K562 (cell line): ENCODE measurements at regions not wholly inside any gene's neighbourhood (a gene's known extent, or its start where the extent isn't known, plus 50 kb on each side); places are given as distances from the start of the nearest gene placed in this dataset.

Source experiments
- ARNT ChIP-seq, 2 experiments: fragments of 450-650 bp; IDR thresholded peaks; 2 replicates each; pipeline ENCODE4 v1.6.1; 2016; ENCODE audit warnings: mild to moderate bottlenecking in 1 of 2
- CBX3 ChIP-seq, 2 experiments: IDR thresholded peaks; 1 replicate in 1 of 2; 2 replicates in 1 of 2; pipeline ENCODE4 v1.6.1; 2012; ENCODE audit warnings: inconsistent platforms in 2 of 2, low read length in 2 of 2, borderline replicate concordance in 1 of 2, control low read depth in 1 of 2
- EHMT2 ChIP-seq: fragments of 450-650 bp; IDR thresholded peaks from 2 replicates; pipeline ENCODE4 v1.6.1; 2018; ENCODE audit warnings: antibody characterized with exemption
- FUS ChIP-seq: fragments of 200-400 bp; formaldehyde crosslinking; optimal IDR thresholded peaks from 2 replicates; pipeline ENCODE3; 2017; ENCODE audit warnings: low read depth, low read length
- HMBOX1 ChIP-seq: sonication (generic); IDR thresholded peaks from 2 replicates; pipeline ENCODE4 v1.6.1; 2016
- HNRNPL ChIP-seq: fragments of 200-400 bp; formaldehyde crosslinking; IDR thresholded peaks from 2 replicates; pipeline ENCODE4 v1.6.1; 2017; ENCODE audit warnings: low read depth, mild to moderate bottlenecking, low read length
- IRF1 ChIP-seq: sonication (generic); formaldehyde crosslinking; IDR thresholded peaks from 2 replicates; pipeline ENCODE4 v1.8.0; 2022; ENCODE audit warnings: missing genetic modification reagents, mild to moderate bottlenecking, borderline replicate concordance
- KAT8 ChIP-seq: fragments of 450-650 bp; IDR thresholded peaks from 2 replicates; pipeline ENCODE4 v1.6.1; 2016; ENCODE audit warnings: low read depth, mild to moderate bottlenecking
- MAZ ChIP-seq, 2 experiments: fragments of 450-650 bp in 1 of 2; sonication (generic) in 1 of 2; formaldehyde crosslinking; IDR thresholded peaks in 1 of 2; conservative IDR thresholded peaks in 1 of 2; 2 replicates each; pipeline versions ENCODE4 v1.4.0 to v1.5.0; 2020; ENCODE audit warnings: mild to moderate bottlenecking in 1 of 2, missing genetic modification reagents in 1 of 2
- NCOR1 ChIP-seq: fragments of 450-650 bp; IDR thresholded peaks from 2 replicates; pipeline ENCODE4 v1.6.1; 2016; ENCODE audit warnings: mild to moderate bottlenecking, moderate library complexity
- NFE2 ChIP-seq: IDR thresholded peaks from 2 replicates; pipeline ENCODE4 v1.6.1; 2014; ENCODE audit warnings: antibody characterized with exemption, low read depth
- PML ChIP-seq: IDR thresholded peaks from 2 replicates; pipeline ENCODE4 v1.6.1; 2012; ENCODE audit warnings: low read length, inconsistent platforms
- PRDM10 ChIP-seq: fragments of 450-650 bp; IDR thresholded peaks from 2 replicates; pipeline ENCODE4 v1.6.1; 2018; ENCODE audit not compliant: partially characterized antibody
- THRA ChIP-seq: fragments of 450-650 bp; IDR thresholded peaks from 2 replicates; pipeline ENCODE4 v1.6.1; 2017; ENCODE audit warnings: mild to moderate bottlenecking, moderate library complexity
- TOE1 ChIP-seq, 2 experiments: fragments of 450-650 bp in 1 of 2; sonication (generic) in 1 of 2; formaldehyde crosslinking in 1 of 2; IDR thresholded peaks; 2 replicates each; pipeline versions ENCODE4 v1.7.1 to v1.8.0; 2016 to 2022; ENCODE audit warnings: borderline replicate concordance in 2 of 2, mild to moderate bottlenecking in 2 of 2, antibody characterized with exemption in 1 of 2, inconsistent platforms in 1 of 2, low read depth in 1 of 2, missing genetic modification reagents in 1 of 2, moderate library complexity in 1 of 2
- WHSC1 ChIP-seq: IDR thresholded peaks from one replicate; pipeline ENCODE4 v1.6.1; 2012; ENCODE audit warnings: low read length, control low read depth, inconsistent platforms
- YY1 ChIP-seq, 3 experiments: IDR thresholded peaks; 2 replicates each; pipeline ENCODE4 v1.6.1; 2011; ENCODE audit warnings: low read length in 2 of 3, mild to moderate bottlenecking in 2 of 3, moderate library complexity in 2 of 3, borderline replicate concordance in 1 of 3, control low read depth in 1 of 3, low read depth in 1 of 3; ENCODE audit not compliant: insufficient read depth in 3 of 3, insufficient replicate concordance in 2 of 3, control insufficient read depth in 1 of 3, insufficient read length in 1 of 3; ENCODE audit errors: extremely low read depth in 1 of 3
- ZEB2 ChIP-seq: fragments of 450-650 bp; IDR thresholded peaks from 2 replicates; pipeline ENCODE4 v1.6.1; 2016
- ZKSCAN1 ChIP-seq: fragments of 150-350 bp; IDR thresholded peaks from 2 replicates; pipeline ENCODE4 v1.6.1; 2016; ENCODE audit warnings: low read depth, low read length
- ZNF253 ChIP-seq: fragments of 250-450 bp; sonication (Bioruptor Pico); conservative IDR thresholded peaks from 2 replicates; pipeline ENCODE4 v1.6.1; 2021; ENCODE audit warnings: mild to moderate bottlenecking

GRCh38 chr6:47424436-47424836 is 53.2 kb upstream of the CD2AP start (continued):
- TF ChIP-seq TOE1 (IDR thresholded peaks at IDR 0.05; ENCODE audit: borderline replicate concordance) (peak; percentile 49; the same call in 1 of the 2 replicates), TOE1 (CRISPR knock-in tag; IDR thresholded peaks at IDR 0.05; ENCODE audit: borderline replicate concordance, low read depth) (no peak), ZEB2 (0 out of 2 replicates have a peak, but pooled peaks have one; percentile 39), NFE2 (peak; percentile 17; the same call in 1 of the 2 replicates), THRA (no peak), PRDM10 (peak; percentile 77), EHMT2 (peak; percentile 75), ZNF253 (CRISPR knock-in tag) (no peak), KAT8 (no peak), IRF1 (CRISPR knock-in tag) (no peak), ARNT (IDR thresholded peaks at IDR 0.05) (peak in 1 of 2 experiments; percentile 58; a peak in 1 of 4 replicates), HNRNPL (no peak), ZKSCAN1 (no peak), MAZ (CRISPR knock-in tag; conservative IDR thresholded peaks at IDR 0.05 in 1 of 2, IDR thresholded peaks at IDR 0.05 in 1 of 2) (peak in 1 of 2 experiments; percentile 32; a peak in 1 of 4 replicates), HMBOX1 (peak; percentile 86), NCOR1 (peak; percentile 69), CBX3 (IDR thresholded peaks at IDR 0.05; ENCODE audit: borderline replicate concordance in 1 of 2, low read length in 2 of 2) (0 out of 3 replicates have a peak, but pooled peaks of 1 of the 2 experiments have one; percentile 46), YY1 (IDR thresholded peaks at IDR 0.05; ENCODE audit: borderline replicate concordance in 1 of 3, control insufficient read depth in 1 of 3, extremely low read depth in 1 of 3, insufficient read depth in 3 of 3, insufficient read length in 1 of 3, insufficient replicate concordance in 2 of 3, low read depth in 1 of 3, low read length in 2 of 3) (peak in 1 of 3 experiments; percentile 46), PML (peak; percentile 74; the same call in 1 of the 2 replicates), WHSC1 (no peak), FUS (no peak)
